ENCODE measurements at regions not wholly inside any gene's neighbourhood (a gene's known extent, or its start where the extent isn't known, plus 50 kb on each side); places are given as distances from the start of the nearest gene placed in this dataset.

DNA sequence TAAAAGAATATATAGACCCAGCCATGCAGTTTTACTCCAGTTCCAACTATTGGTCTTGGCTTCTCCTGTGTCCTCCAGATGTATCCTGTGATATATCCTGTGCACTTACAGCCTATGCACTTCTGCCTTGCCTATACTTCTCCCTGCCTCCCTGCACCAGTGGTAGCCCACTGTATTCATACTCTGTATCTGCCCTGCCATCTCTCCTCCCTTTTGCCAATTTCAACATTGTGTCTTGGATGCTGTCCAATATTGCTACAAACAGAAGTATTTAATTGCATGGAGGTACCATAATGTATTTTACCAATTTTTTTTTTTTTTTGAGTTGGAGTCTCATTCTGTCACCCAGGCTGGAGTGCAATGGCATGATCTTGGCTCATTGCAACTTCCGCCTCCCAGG is 242.7 kb downstream of the HAPSTR1 start:
- TF ChIP-seq, protein P1, sequence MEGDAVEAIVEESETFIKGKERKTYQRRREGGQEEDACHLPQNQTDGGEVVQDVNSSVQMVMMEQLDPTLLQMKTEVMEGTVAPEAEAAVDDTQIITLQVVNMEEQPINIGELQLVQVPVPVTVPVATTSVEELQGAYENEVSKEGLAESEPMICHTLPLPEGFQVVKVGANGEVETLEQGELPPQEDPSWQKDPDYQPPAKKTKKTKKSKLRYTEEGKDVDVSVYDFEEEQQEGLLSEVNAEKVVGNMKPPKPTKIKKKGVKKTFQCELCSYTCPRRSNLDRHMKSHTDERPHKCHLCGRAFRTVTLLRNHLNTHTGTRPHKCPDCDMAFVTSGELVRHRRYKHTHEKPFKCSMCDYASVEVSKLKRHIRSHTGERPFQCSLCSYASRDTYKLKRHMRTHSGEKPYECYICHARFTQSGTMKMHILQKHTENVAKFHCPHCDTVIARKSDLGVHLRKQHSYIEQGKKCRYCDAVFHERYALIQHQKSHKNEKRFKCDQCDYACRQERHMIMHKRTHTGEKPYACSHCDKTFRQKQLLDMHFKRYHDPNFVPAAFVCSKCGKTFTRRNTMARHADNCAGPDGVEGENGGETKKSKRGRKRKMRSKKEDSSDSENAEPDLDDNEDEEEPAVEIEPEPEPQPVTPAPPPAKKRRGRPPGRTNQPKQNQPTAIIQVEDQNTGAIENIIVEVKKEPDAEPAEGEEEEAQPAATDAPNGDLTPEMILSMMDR (conservative IDR thresholded peaks at IDR 0.05; ENCODE audit: low read length): no peak
- TF ChIP-seq EZH2phosphoT487 (IDR thresholded peaks at IDR 0.05; ENCODE audit: borderline replicate concordance): no peak
